ENCODE measurements at regions not wholly inside any gene's neighbourhood (a gene's known extent, or its start where the extent isn't known, plus 50 kb on each side); places are given as distances from the start of the nearest gene placed in this dataset.

DNA sequence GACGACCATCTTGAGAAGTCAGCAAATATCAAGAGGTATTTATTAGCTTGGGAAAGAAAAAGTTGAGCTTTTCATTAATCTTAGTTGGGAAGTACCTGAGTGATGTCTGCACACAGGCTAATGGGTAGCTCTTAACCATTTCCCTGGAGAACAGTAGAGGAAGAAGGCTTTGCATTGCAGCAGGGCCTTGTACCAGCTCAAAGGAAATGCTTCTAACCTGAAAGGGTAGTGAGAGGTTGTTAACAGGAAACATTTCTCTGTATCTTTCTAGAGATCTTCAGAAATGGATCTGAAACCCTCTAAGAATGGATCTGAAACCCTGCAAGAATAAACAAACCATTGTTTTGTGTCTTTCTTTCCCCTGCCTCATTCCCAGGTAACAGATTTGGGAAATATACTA lies 393.3 kb downstream of the PLK2 start:
- no peak overlapping the region for H3K27ac ChIP-seq
- no peaks in the 10 kb centered on the region for H3K27me3 ChIP-seq
- no peak overlapping the region for H3K4me3 ChIP-seq
- H4K20me1 ChIP-seq (ENCODE audit: low read depth) = peaks cover 5% of the 10 kb centered on the region
- peaks cover 11% of the 10 kb centered on the region for H3K9me3 Mint-ChIP-seq
- no peak overlapping the region for H2AFZ ChIP-seq (replicated peaks)
- H3K4me1 Mint-ChIP-seq = peaks cover 13% of the 10 kb centered on the region
- H3K27me3 Mint-ChIP-seq (ENCODE audit: insufficient read depth, low read depth) = no peaks in the 10 kb centered on the region
- peaks cover 5% of the 10 kb centered on the region for H3K4me1 ChIP-seq
- H3K36me3 Mint-ChIP-seq = no peaks in the 10 kb centered on the region
- H3K4me3 Mint-ChIP-seq = no peak overlapping the region
- no peaks in the 10 kb centered on the region for H3K9me3 ChIP-seq (ENCODE audit: low read depth)
- DNase-seq (ENCODE audit: low spot score) = no peak
- H3K36me3 ChIP-seq = no peaks in the 10 kb centered on the region
- no peak overlapping the region for H3K9ac ChIP-seq
- no peak overlapping the region for H3K27ac Mint-ChIP-seq
- H3K4me2 ChIP-seq = no peak overlapping the region
- TF ChIP-seq, protein P1, sequence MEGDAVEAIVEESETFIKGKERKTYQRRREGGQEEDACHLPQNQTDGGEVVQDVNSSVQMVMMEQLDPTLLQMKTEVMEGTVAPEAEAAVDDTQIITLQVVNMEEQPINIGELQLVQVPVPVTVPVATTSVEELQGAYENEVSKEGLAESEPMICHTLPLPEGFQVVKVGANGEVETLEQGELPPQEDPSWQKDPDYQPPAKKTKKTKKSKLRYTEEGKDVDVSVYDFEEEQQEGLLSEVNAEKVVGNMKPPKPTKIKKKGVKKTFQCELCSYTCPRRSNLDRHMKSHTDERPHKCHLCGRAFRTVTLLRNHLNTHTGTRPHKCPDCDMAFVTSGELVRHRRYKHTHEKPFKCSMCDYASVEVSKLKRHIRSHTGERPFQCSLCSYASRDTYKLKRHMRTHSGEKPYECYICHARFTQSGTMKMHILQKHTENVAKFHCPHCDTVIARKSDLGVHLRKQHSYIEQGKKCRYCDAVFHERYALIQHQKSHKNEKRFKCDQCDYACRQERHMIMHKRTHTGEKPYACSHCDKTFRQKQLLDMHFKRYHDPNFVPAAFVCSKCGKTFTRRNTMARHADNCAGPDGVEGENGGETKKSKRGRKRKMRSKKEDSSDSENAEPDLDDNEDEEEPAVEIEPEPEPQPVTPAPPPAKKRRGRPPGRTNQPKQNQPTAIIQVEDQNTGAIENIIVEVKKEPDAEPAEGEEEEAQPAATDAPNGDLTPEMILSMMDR (IDR thresholded peaks at IDR 0.05) = no peak
- H3F3A ChIP-seq (ENCODE audit: low read depth) = peaks cover 4% of the 10 kb centered on the region
- H3K79me2 ChIP-seq (ENCODE audit: low read depth) = no peaks in the 10 kb centered on the region

DNA sequence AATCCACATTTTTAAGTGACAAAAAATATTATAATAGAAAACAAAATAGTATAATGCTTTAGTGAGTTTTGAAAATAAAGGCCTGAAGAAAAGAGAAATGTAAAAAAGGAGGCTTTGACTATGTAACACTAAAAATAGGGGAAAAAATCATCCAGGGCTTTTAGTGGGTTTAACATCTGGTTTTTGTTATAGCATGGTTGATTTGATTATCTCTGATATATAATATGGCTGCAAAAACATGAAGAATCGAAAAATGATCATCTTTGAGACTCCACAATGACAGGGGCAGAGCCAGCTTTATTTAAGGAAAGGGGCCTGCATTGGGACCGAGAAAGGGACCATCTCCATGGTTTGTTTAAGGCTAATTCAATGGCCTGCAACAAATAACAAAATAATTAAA lies 393.8 kb downstream of the PLK2 start:
- TF ChIP-seq, protein P1 (IDR thresholded peaks at IDR 0.05) = no peak
- TF ChIP-seq EZH2phosphoT487 (IDR thresholded peaks at IDR 0.05) (no peak), EZH2 (IDR thresholded peaks at IDR 0.05) (no peak)
- no peaks in the 10 kb centered on the region for H3K27me3 Mint-ChIP-seq (ENCODE audit: insufficient read depth, low read depth)
- H2AFZ ChIP-seq (replicated peaks) = no peak overlapping the region

GRCh38 chr5:58064801-58065200 lies 395.1 kb downstream of the PLK2 start:
- DNase-seq (ENCODE audit: low spot score) = no peak
- Histone ChIP-seq H3K36me3 (no peaks in the 10 kb centered on the region), H3K79me2 (ENCODE audit: low read depth) (no peaks in the 10 kb centered on the region), H3K4me3 (no peak overlapping the region), H3F3A (ENCODE audit: low read depth) (no peaks in the 10 kb centered on the region), H4K20me1 (ENCODE audit: low read depth) (no peaks in the 10 kb centered on the region), H3K27ac (no peak overlapping the region), H3K4me2 (no peak overlapping the region), H3K27me3 (no peaks in the 10 kb centered on the region), H3K4me1 (no peaks in the 10 kb centered on the region), H3K9ac (no peak overlapping the region), H2AFZ (replicated peaks) (no peak overlapping the region), H3K9me3 (ENCODE audit: low read depth) (no peaks in the 10 kb centered on the region)
- Mint-ChIP-seq H3K9me3 (peaks cover 11% of the 10 kb centered on the region), H3K36me3 (no peaks in the 10 kb centered on the region), H3K27me3 (ENCODE audit: insufficient read depth, low read depth) (no peaks in the 10 kb centered on the region), H3K27ac (no peak overlapping the region), H3K4me1 (no peaks in the 10 kb centered on the region), H3K4me3 (no peak overlapping the region)
- TF ChIP-seq, protein P1 (IDR thresholded peaks at IDR 0.05) = no peak
- TF ChIP-seq EZH2 (IDR thresholded peaks at IDR 0.05) (no peak), EZH2phosphoT487 (IDR thresholded peaks at IDR 0.05) (no peak)

More for the DNA sequence above, 393.8 kb downstream of the PLK2 start:
- no peaks in the 10 kb centered on the region for H3K9me3 ChIP-seq (ENCODE audit: low read depth)
- Mint-ChIP-seq H3K9me3 (peaks cover 11% of the 10 kb centered on the region), H3K27ac (no peak overlapping the region), H3K36me3 (no peaks in the 10 kb centered on the region), H3K4me1 (peaks cover 8% of the 10 kb centered on the region), H3K4me3 (no peak overlapping the region)
- H3K27ac ChIP-seq = no peak overlapping the region
- H3K27me3 ChIP-seq = no peaks in the 10 kb centered on the region
- H3K79me2 ChIP-seq (ENCODE audit: low read depth) = no peaks in the 10 kb centered on the region
- no peak overlapping the region for H3K4me3 ChIP-seq
- no peak overlapping the region for H3K9ac ChIP-seq
- peaks cover under 1% of the 10 kb centered on the region for H3K4me1 ChIP-seq
- DNase-seq (ENCODE audit: low spot score) = no peak
- H3F3A ChIP-seq (ENCODE audit: low read depth) = no peaks in the 10 kb centered on the region
- H3K36me3 ChIP-seq = no peaks in the 10 kb centered on the region
- H3K4me2 ChIP-seq = no peak overlapping the region
- no peaks in the 10 kb centered on the region for H4K20me1 ChIP-seq (ENCODE audit: low read depth)

- no peaks in the 10 kb centered on the region for H3F3A ChIP-seq (ENCODE audit: low read depth)
- no peaks in the 10 kb centered on the region for H3K27me3 Mint-ChIP-seq (ENCODE audit: insufficient read depth, low read depth)
These were observed 398.9 kb downstream of the PLK2 start for GRCh38 chr5:58060996-58061395.

More at GRCh38 chr5:58060996-58061395, 398.9 kb downstream of the PLK2 start:
- H4K20me1 ChIP-seq (ENCODE audit: low read depth) = no peaks in the 10 kb centered on the region
- peaks cover 2% of the 10 kb centered on the region for H3K36me3 Mint-ChIP-seq
- H2AFZ ChIP-seq (replicated peaks) = peak overlapping the region; percentile 67
- no peaks in the 10 kb centered on the region for H3K36me3 ChIP-seq
- no peak for DNase-seq (ENCODE audit: low spot score)
- no peaks in the 10 kb centered on the region for H3K4me1 ChIP-seq
- H3K4me2 ChIP-seq = no peak overlapping the region
- H3K4me3 Mint-ChIP-seq = no peak overlapping the region
- TF ChIP-seq EZH2 (IDR thresholded peaks at IDR 0.05) = no peak
- no peak for TF ChIP-seq EZH2phosphoT487 (IDR thresholded peaks at IDR 0.05)
- TF ChIP-seq, protein P1 (IDR thresholded peaks at IDR 0.05) = no peak
- peaks cover 15% of the 10 kb centered on the region for H3K9me3 Mint-ChIP-seq
- no peak overlapping the region for H3K27ac ChIP-seq
- no peaks in the 10 kb centered on the region for H3K79me2 ChIP-seq (ENCODE audit: low read depth)
- no peak overlapping the region for H3K27ac Mint-ChIP-seq
- no peaks in the 10 kb centered on the region for H3K9me3 ChIP-seq (ENCODE audit: low read depth)
- H3K27me3 ChIP-seq = no peaks in the 10 kb centered on the region
- no peaks in the 10 kb centered on the region for H3K4me1 Mint-ChIP-seq
- H3K9ac ChIP-seq = no peak overlapping the region
- H3K4me3 ChIP-seq = no peak overlapping the region
